Endothelial cell of umbilical vein (primary cell): ENCODE measurements at regions not wholly inside any gene's neighbourhood (a gene's known extent, or its start where the extent isn't known, plus 50 kb on each side); places are given as distances from the start of the nearest gene placed in this dataset.

Source experiments
- BruUV-seq: library from RNA; stranded (reverse); fragments of 400-500 nt; replicated peaks from 2 replicates; lab custom pipeline; 2021; lab: Mats Ljungman, UMichigan
- CTCF ChIA-PET: fragments of 300-600, 350-600 bp; sonication (Branson Sonifier 250); formaldehyde crosslinking; loops from one replicate; lab custom pipeline; 2021; ENCODE audit warnings: antibody characterized with exemption, inconsistent platforms; lab: Charles Lee
- POLR2A ChIA-PET: fragments of 300-600, 350-600 bp; sonication (Branson Sonifier 250); formaldehyde crosslinking; loops from one replicate; lab custom pipeline; 2021; ENCODE audit warnings: antibody characterized with exemption, inconsistent platforms; lab: Charles Lee
- DNase-seq: peaks from one replicate; pipeline ENCODE4 v3.0.0-alpha.2; 2011; ENCODE audit warnings: low read depth, low spot score
- FAIRE-seq: peaks from 2 replicates; lab custom pipeline; 2011; peaks lifted over from hg19 to GRCh38; lab: Jason Lieb, UNC
- H2AFZ ChIP-seq: 2 replicates; pipeline ENCODE4 v1.6.0; 2012; ENCODE audit warnings: low read depth, low read length, control low read depth, inconsistent platforms
- H3K27ac ChIP-seq: 2 replicates; pipeline ENCODE4 v1.5.1; 2011; ENCODE audit warnings: low read depth, mild to moderate bottlenecking, control low read depth, low read length, moderate library complexity; ENCODE audit not compliant: insufficient read depth
- H3K27me3 ChIP-seq, 2 experiments: 2 replicates each; pipeline versions ENCODE4 v1.6.0 to v1.6.1; 2011; ENCODE audit warnings: low read length in 2 of 2, mixed read lengths in 1 of 2; ENCODE audit not compliant: control insufficient read depth in 2 of 2, insufficient read depth in 2 of 2
- H3K36me3 ChIP-seq, 2 experiments: 2 replicates in 1 of 2; 3 replicates in 1 of 2; pipeline ENCODE4 v1.5.1; 2011; ENCODE audit warnings: low read length in 2 of 2, mild to moderate bottlenecking in 1 of 2, moderate library complexity in 1 of 2; ENCODE audit not compliant: control insufficient read depth in 2 of 2, insufficient read depth in 2 of 2; ENCODE audit errors: extremely low read depth in 1 of 2
- H3K4me1 ChIP-seq: 3 replicates; pipeline ENCODE4 v1.5.1; 2011; ENCODE audit warnings: mild to moderate bottlenecking, low read length; ENCODE audit not compliant: control insufficient read depth, insufficient read depth; ENCODE audit errors: extremely low read depth
- H3K4me2 ChIP-seq: 2 replicates; pipeline ENCODE4 v1.6.1; 2011; ENCODE audit warnings: low read length, control low read depth, mixed read lengths; ENCODE audit not compliant: insufficient read depth
- H3K4me3 ChIP-seq, 3 experiments: fragments of 200-600 bp in 1 of 3; sonication (generic), shearing (Covaris generic) in 1 of 3; replicated peaks in 1 of 3; 2 replicates each; pipeline ENCODE4 v1.5.1; 2011 to 2016; ENCODE audit warnings: control low read depth in 3 of 3, low read length in 3 of 3, mild to moderate bottlenecking in 2 of 3, inconsistent platforms in 1 of 3, low read depth in 1 of 3, moderate library complexity in 1 of 3; ENCODE audit not compliant: insufficient read depth in 1 of 3
- H3K79me2 ChIP-seq: 2 replicates; pipeline ENCODE4 v1.6.0; 2012; ENCODE audit warnings: low read length, inconsistent platforms; ENCODE audit not compliant: control insufficient read depth, insufficient read depth
- H3K9ac ChIP-seq: replicated peaks from 2 replicates; pipeline ENCODE3; 2011; ENCODE audit warnings: low read length, control low read depth; ENCODE audit not compliant: insufficient read depth; ENCODE audit errors: extremely low read depth
- H3K9me1 ChIP-seq: replicated peaks from 3 replicates; pipeline ENCODE4 v1.6.0; 2011; ENCODE audit warnings: mild to moderate bottlenecking, low read length; ENCODE audit not compliant: control insufficient read depth, insufficient read depth; ENCODE audit errors: extremely low read depth
- H3K9me3 ChIP-seq: replicated peaks from 2 replicates; pipeline ENCODE4 v1.5.1; 2012; ENCODE audit warnings: low read length, inconsistent platforms; ENCODE audit not compliant: control insufficient read depth, insufficient read depth
- H4K20me1 ChIP-seq: replicated peaks from 2 replicates; pipeline ENCODE3; 2011; ENCODE audit warnings: mild to moderate bottlenecking, low read length; ENCODE audit not compliant: control insufficient read depth, insufficient read depth; ENCODE audit errors: extremely low read depth
- CTCF ChIP-seq, 2 donors: IDR thresholded peaks; 1 replicate in 1 of 2; 2 replicates in 1 of 2; pipeline ENCODE4 v1.5.1; 2011; ENCODE audit warnings: low read length in 2 of 2, mild to moderate bottlenecking in 2 of 2, moderate library complexity in 2 of 2, control low read depth in 1 of 2, inconsistent platforms in 1 of 2, low read depth in 1 of 2; ENCODE audit not compliant: insufficient read depth in 1 of 2; ENCODE audit errors: extremely low read depth in 1 of 2
- EZH2 ChIP-seq: IDR thresholded peaks from 2 replicates; pipeline ENCODE4 v1.6.1; 2012; ENCODE audit warnings: borderline replicate concordance, low read depth, mild to moderate bottlenecking, moderate library complexity, low read length, inconsistent platforms; ENCODE audit not compliant: severe bottlenecking
- FOS ChIP-seq: IDR thresholded peaks from 2 replicates; pipeline ENCODE4 v1.6.1; 2011; ENCODE audit warnings: mild to moderate bottlenecking, low read length, moderate library complexity, borderline replicate concordance; ENCODE audit not compliant: insufficient read depth
- GATA2 ChIP-seq: IDR thresholded peaks from 2 replicates; pipeline ENCODE4 v1.7.0; 2011; ENCODE audit warnings: low read depth, mild to moderate bottlenecking, moderate library complexity, mixed read lengths, low read length; ENCODE audit not compliant: insufficient read length, insufficient read depth
- JUN ChIP-seq: IDR thresholded peaks from 2 replicates; pipeline ENCODE4 v1.6.1; 2011; ENCODE audit warnings: borderline replicate concordance, low read depth; ENCODE audit not compliant: insufficient read length, insufficient read depth
- MAX ChIP-seq: IDR thresholded peaks from 2 replicates; pipeline ENCODE4 v1.6.1; 2011; ENCODE audit not compliant: insufficient read depth, insufficient read length
- MYC ChIP-seq: IDR thresholded peaks from one replicate; pipeline ENCODE4 v1.6.1; 2011; ENCODE audit warnings: mild to moderate bottlenecking, low read depth, low read length
- POLR2A ChIP-seq: IDR thresholded peaks from 2 replicates; pipeline ENCODE4 v1.6.1; 2012; ENCODE audit warnings: low read depth, mild to moderate bottlenecking, control low read depth, low read length
- POLR2AphosphoS5 ChIP-seq: IDR thresholded peaks from 2 replicates; pipeline ENCODE4 v1.6.1; 2012; ENCODE audit warnings: low read depth, mild to moderate bottlenecking, control low read depth, low read length, moderate library complexity; ENCODE audit not compliant: insufficient read depth
- dilution Hi-C: fragments of 300-500 bp; cut with MboI; formaldehyde crosslinking; loops from one replicate; pipeline ENCODE4 v1.15.0; 2019; ENCODE audit warnings: low sequenced_read_pairs; ENCODE audit not compliant: extremely low pct_ligation_motif_present
- intact Hi-C: fragments of 100-400 bp; cut with micrococcal nuclease; formaldehyde crosslinking; loops from one replicate; pipeline ENCODE4 v1.10.0; 2022

DNA sequence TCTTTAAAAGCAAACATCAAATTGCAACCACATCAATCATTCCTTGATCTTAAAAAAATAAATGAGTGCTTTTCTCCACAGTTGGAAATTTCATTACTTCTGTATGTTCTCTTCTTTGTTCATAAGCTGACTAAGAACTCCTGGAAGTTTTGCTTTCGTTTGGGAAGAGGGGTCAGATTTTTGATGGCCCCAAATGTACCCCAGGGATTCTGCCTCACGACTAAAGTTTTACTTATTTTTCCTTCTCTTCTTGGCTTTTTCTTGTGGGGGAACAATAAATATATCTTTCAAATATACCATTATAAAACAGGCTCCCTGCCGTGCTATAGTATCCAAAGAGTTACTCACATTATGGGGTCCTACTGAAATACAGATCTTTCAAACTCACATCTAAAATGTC is 215.0 kb upstream of the CDIN1 start:
- H3K4me2 ChIP-seq = no peak overlapping the region
- DNase-seq (no peak), FAIRE-seq (no peak)
- BruUV-seq = no TSS peak
- no peaks in the 10 kb centered on the region for H3K9me1 ChIP-seq
- no peaks in the 10 kb centered on the region for H4K20me1 ChIP-seq
- no peaks in the 10 kb centered on the region for H3K4me1 ChIP-seq
- no peaks in the 10 kb centered on the region for H3K27me3 ChIP-seq
- no peak for TF ChIP-seq MYC
- TF ChIP-seq POLR2AphosphoS5 = no peak
- no peak for TF ChIP-seq GATA2
- no peak for TF ChIP-seq EZH2
- no peak for TF ChIP-seq FOS
- no peak for TF ChIP-seq MAX
- no peak for TF ChIP-seq JUN
- TF ChIP-seq CTCF (IDR thresholded peaks at IDR 0.05; ENCODE audit: extremely low read depth in 1 of 2, insufficient read depth in 1 of 2, low read depth in 1 of 2, low read length in 2 of 2) = no peak
- no peak for TF ChIP-seq POLR2A
- intact Hi-C loops (no loop called here), dilution Hi-C loops (no loop called here)
- no peaks in the 10 kb centered on the region for H3K79me2 ChIP-seq
- no peak overlapping the region for H3K27ac ChIP-seq
- H2AFZ ChIP-seq = no peak overlapping the region
- no peaks in the 10 kb centered on the region for H3K9me3 ChIP-seq
- H3K36me3 ChIP-seq = no peaks in the 10 kb centered on the region
- POLR2A ChIA-PET = no interaction called here
- H3K9ac ChIP-seq = no peak overlapping the region
- no peak overlapping the region for H3K4me3 ChIP-seq
- CTCF ChIA-PET = no interaction called here
